H9 (cell line): ENCODE measurements at regions not wholly inside any gene's neighbourhood (a gene's known extent, or its start where the extent isn't known, plus 50 kb on each side); places are given as distances from the start of the nearest gene placed in this dataset.

ENCODE experiments used
- DNase-seq: peaks from one replicate; pipeline ENCODE4 v3.0.0-alpha.2; 2017
- H2AFZ ChIP-seq: one replicate; pipeline ENCODE4 v1.6.1; 2013; ENCODE audit warnings: mild to moderate bottlenecking, low read length, control low read depth, moderate library complexity
- H2AK5ac ChIP-seq: 2 replicates; pipeline ENCODE4 v1.6.1; 2013; ENCODE audit warnings: low read length, control low read depth, mixed read lengths; ENCODE audit not compliant: insufficient read length
- H2BK120ac ChIP-seq: one replicate; pipeline ENCODE4 v1.6.1; 2013; ENCODE audit warnings: low read depth, mild to moderate bottlenecking, low read length, control low read depth, inconsistent platforms; ENCODE audit not compliant: poor library complexity, severe bottlenecking
- H2BK12ac ChIP-seq: 2 replicates; pipeline ENCODE4 v1.6.1; 2013; ENCODE audit warnings: low read length, control low read depth, mixed read lengths, low read depth; ENCODE audit not compliant: insufficient read length
- H2BK15ac ChIP-seq: 2 replicates; pipeline ENCODE4 v1.6.1; 2013; ENCODE audit warnings: low read depth, low read length, control low read depth
- H2BK20ac ChIP-seq: one replicate; pipeline ENCODE4 v1.6.1; 2013; ENCODE audit warnings: low read depth, mild to moderate bottlenecking, low read length, control low read depth, inconsistent platforms; ENCODE audit not compliant: poor library complexity, severe bottlenecking
- H2BK5ac ChIP-seq: 2 replicates; pipeline ENCODE4 v1.6.1; 2013; ENCODE audit warnings: low read length, control low read depth, mixed read lengths; ENCODE audit not compliant: insufficient read length
- H3K14ac ChIP-seq: 2 replicates; pipeline ENCODE4 v1.6.1; 2013; ENCODE audit warnings: low read length, control low read depth; ENCODE audit not compliant: insufficient read depth
- H3K18ac ChIP-seq: 2 replicates; pipeline ENCODE4 v1.6.1; 2013; ENCODE audit warnings: low read depth, mild to moderate bottlenecking, mixed read lengths, low read length, control low read depth; ENCODE audit not compliant: insufficient read length
- H3K23ac ChIP-seq: 2 replicates; pipeline ENCODE4 v1.6.1; 2013; ENCODE audit warnings: low read length, control low read depth, mixed read lengths, low read depth; ENCODE audit not compliant: insufficient read length
- H3K23me2 ChIP-seq: 2 replicates; pipeline ENCODE4 v1.6.1; 2013; ENCODE audit warnings: low read depth, mild to moderate bottlenecking, mixed read lengths, low read length, control low read depth; ENCODE audit not compliant: insufficient read length, poor library complexity, severe bottlenecking
- H3K27ac ChIP-seq: 2 replicates; pipeline ENCODE4 v1.5.1; 2013; ENCODE audit warnings: low read length, control low read depth, mixed read lengths, low read depth; ENCODE audit not compliant: insufficient read length
- H3K27me3 ChIP-seq: 2 replicates; pipeline ENCODE4 v1.6.1; 2013; ENCODE audit warnings: low read length, control low read depth, inconsistent platforms; ENCODE audit not compliant: insufficient read depth
- H3K4ac ChIP-seq: 2 replicates; pipeline ENCODE4 v1.6.1; 2013; ENCODE audit warnings: low read depth, mild to moderate bottlenecking, control low read depth, inconsistent platforms, low read length, moderate library complexity
- H3K4me1 ChIP-seq: 2 replicates; pipeline ENCODE4 v1.6.1; 2013; ENCODE audit warnings: low read length, control low read depth, inconsistent platforms; ENCODE audit not compliant: insufficient read depth
- H3K4me2 ChIP-seq: 2 replicates; pipeline ENCODE4 v1.6.1; 2013; ENCODE audit warnings: low read length, control low read depth, mixed read lengths; ENCODE audit not compliant: insufficient read length, insufficient read depth
- H3K56ac ChIP-seq: 2 replicates; pipeline ENCODE4 v1.6.1; 2013; ENCODE audit warnings: low read depth, mild to moderate bottlenecking, mixed read lengths, low read length, control low read depth; ENCODE audit not compliant: insufficient read length
- H3K79me1 ChIP-seq: 2 replicates; pipeline ENCODE4 v1.6.1; 2013; ENCODE audit warnings: low read depth, mild to moderate bottlenecking, moderate library complexity, low read length, control low read depth, inconsistent platforms; ENCODE audit not compliant: insufficient read depth, poor library complexity, severe bottlenecking
- H3K79me2 ChIP-seq: 2 replicates; pipeline ENCODE4 v1.6.1; 2013; ENCODE audit warnings: low read length, control low read depth, inconsistent platforms; ENCODE audit not compliant: insufficient read depth
- H3K9ac ChIP-seq: 2 replicates; pipeline ENCODE4 v1.6.1; 2013; ENCODE audit warnings: low read length, control low read depth, mixed read lengths; ENCODE audit not compliant: insufficient read length; ENCODE audit errors: extremely low read depth
- H3K9me3 ChIP-seq: one replicate; pipeline ENCODE4 v1.6.1; 2013; ENCODE audit warnings: low read depth, low read length, inconsistent platforms; ENCODE audit not compliant: control insufficient read depth
- H3T11ph ChIP-seq: one replicate; pipeline ENCODE4 v1.6.1; 2013; ENCODE audit warnings: mild to moderate bottlenecking, low read length, control low read depth, inconsistent platforms
- H4K20me1 ChIP-seq: one replicate; pipeline ENCODE4 v1.6.1; 2013; ENCODE audit not compliant: control insufficient read depth, insufficient read length, insufficient read depth
- H4K5ac ChIP-seq: 2 replicates; pipeline ENCODE4 v1.6.1; 2013; ENCODE audit warnings: low read depth, mild to moderate bottlenecking, mixed read lengths, low read length, control low read depth; ENCODE audit not compliant: insufficient read length
- H4K8ac ChIP-seq: replicated peaks from 2 replicates; pipeline ENCODE4 v1.6.1; 2013; ENCODE audit warnings: low read length, control low read depth, mixed read lengths, low read depth; ENCODE audit not compliant: insufficient read length
- H4K91ac ChIP-seq: 2 replicates; pipeline ENCODE4 v1.6.1; 2013; ENCODE audit warnings: low read depth, mild to moderate bottlenecking, moderate library complexity, mixed read lengths, low read length, control low read depth; ENCODE audit not compliant: insufficient read length
- H3K27ac Mint-ChIP-seq, 3 experiments: 2 replicates in 2 of 3; 3 replicates in 1 of 3; pipeline ENCODE4 v1.8.0; 2020 to 2021; ENCODE audit warnings: mixed read lengths in 3 of 3, mild to moderate bottlenecking in 1 of 3, moderate library complexity in 1 of 3
- H3K27me3 Mint-ChIP-seq: 2 replicates; pipeline ENCODE4 v1.8.0; 2021; ENCODE audit warnings: low read depth, mild to moderate bottlenecking, moderate library complexity, mixed read lengths
- H3K36me3 Mint-ChIP-seq, 3 experiments: 2 replicates in 2 of 3; 3 replicates in 1 of 3; pipeline ENCODE4 v1.8.0; 2020 to 2021; ENCODE audit warnings: low read depth in 3 of 3, mixed read lengths in 3 of 3; ENCODE audit not compliant: insufficient read depth in 1 of 3
- H3K4me1 Mint-ChIP-seq, 2 experiments: 2 replicates each; pipeline ENCODE4 v1.8.0; 2020; ENCODE audit warnings: mixed read lengths in 2 of 2
- H3K4me3 Mint-ChIP-seq, 2 experiments: 2 replicates in 1 of 2; 3 replicates in 1 of 2; pipeline ENCODE4 v1.8.0; 2020 to 2021; ENCODE audit warnings: mild to moderate bottlenecking in 2 of 2, mixed read lengths in 2 of 2, moderate library complexity in 1 of 2
- H3K9me3 Mint-ChIP-seq, 2 experiments: 2 replicates in 1 of 2; 3 replicates in 1 of 2; pipeline ENCODE4 v1.8.0; 2020; ENCODE audit warnings: mild to moderate bottlenecking in 2 of 2, mixed read lengths in 2 of 2, moderate library complexity in 1 of 2
- WGBS: extraction: QIAGEN DNeasy Blood & Tissue Kit; methylation state at CpG from one replicate; pipeline ENCODE4 v1.1.7; 2013; ENCODE audit warnings: missing lambda C conversion rate, low lambda C conversion rate, mixed read lengths; ENCODE audit not compliant: insufficient read length; ENCODE audit errors: extremely low coverage; 5-methylcytosine and 5-hydroxymethylcytosine counted together
- TF ChIP-seq, protein P1 (sequence below): fragments of 200-600 bp; sonication (generic); conservative IDR thresholded peaks from 3 replicates; pipeline ENCODE4 v1.8.0; 2021; ENCODE audit warnings: antibody characterized with exemption, mild to moderate bottlenecking

GRCh38 chr10:78781991-78782390, 286.8 kb upstream of the ZMIZ1 start:
- H3K18ac ChIP-seq = no peak overlapping the region
- H4K91ac ChIP-seq = no peak overlapping the region
- H4K5ac ChIP-seq = no peak overlapping the region
- H3K4ac ChIP-seq = no peak overlapping the region
- no peaks in the 10 kb centered on the region for H3K9me3 ChIP-seq
- no peak overlapping the region for H2BK12ac ChIP-seq
- no CpG with 5 or more reads among the region's 6 CpGs for WGBS
- H3K4me1 Mint-ChIP-seq = peaks cover 0 to 7% of the 10 kb centered on the region in 2 experiments; a peak in 3 of 4 replicates
- H4K8ac ChIP-seq = no peak overlapping the region
- H3K27ac Mint-ChIP-seq = no peak overlapping the region
- no peak overlapping the region for H3T11ph ChIP-seq
- no peak overlapping the region for H2BK5ac ChIP-seq
- no peak overlapping the region for H3K4me3 Mint-ChIP-seq
- TF ChIP-seq, protein P1, sequence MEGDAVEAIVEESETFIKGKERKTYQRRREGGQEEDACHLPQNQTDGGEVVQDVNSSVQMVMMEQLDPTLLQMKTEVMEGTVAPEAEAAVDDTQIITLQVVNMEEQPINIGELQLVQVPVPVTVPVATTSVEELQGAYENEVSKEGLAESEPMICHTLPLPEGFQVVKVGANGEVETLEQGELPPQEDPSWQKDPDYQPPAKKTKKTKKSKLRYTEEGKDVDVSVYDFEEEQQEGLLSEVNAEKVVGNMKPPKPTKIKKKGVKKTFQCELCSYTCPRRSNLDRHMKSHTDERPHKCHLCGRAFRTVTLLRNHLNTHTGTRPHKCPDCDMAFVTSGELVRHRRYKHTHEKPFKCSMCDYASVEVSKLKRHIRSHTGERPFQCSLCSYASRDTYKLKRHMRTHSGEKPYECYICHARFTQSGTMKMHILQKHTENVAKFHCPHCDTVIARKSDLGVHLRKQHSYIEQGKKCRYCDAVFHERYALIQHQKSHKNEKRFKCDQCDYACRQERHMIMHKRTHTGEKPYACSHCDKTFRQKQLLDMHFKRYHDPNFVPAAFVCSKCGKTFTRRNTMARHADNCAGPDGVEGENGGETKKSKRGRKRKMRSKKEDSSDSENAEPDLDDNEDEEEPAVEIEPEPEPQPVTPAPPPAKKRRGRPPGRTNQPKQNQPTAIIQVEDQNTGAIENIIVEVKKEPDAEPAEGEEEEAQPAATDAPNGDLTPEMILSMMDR = no peak
- no peak overlapping the region for H2AFZ ChIP-seq
- no peak overlapping the region for H2BK120ac ChIP-seq
- no peaks in the 10 kb centered on the region; a peak in 1 of 7 replicates for H3K36me3 Mint-ChIP-seq
- no peak overlapping the region for H2BK20ac ChIP-seq
- no peak overlapping the region for H2BK15ac ChIP-seq
- peaks cover 17% of the 10 kb centered on the region for H3K27me3 Mint-ChIP-seq
- no peak overlapping the region for H3K56ac ChIP-seq
- no peaks in the 10 kb centered on the region for H3K23me2 ChIP-seq
- H3K9me3 Mint-ChIP-seq = peaks cover 7 to 17% of the 10 kb centered on the region in 2 experiments; a peak in 4 of 5 replicates
- H3K79me1 ChIP-seq = no peaks in the 10 kb centered on the region
- no peaks in the 10 kb centered on the region for H3K27me3 ChIP-seq
- H3K9ac ChIP-seq = no peak overlapping the region
- H3K4me1 ChIP-seq = no peaks in the 10 kb centered on the region
- no peaks in the 10 kb centered on the region for H3K79me2 ChIP-seq
- H2AK5ac ChIP-seq = no peak overlapping the region
- no peak overlapping the region for H3K23ac ChIP-seq
- no peak overlapping the region for H3K27ac ChIP-seq
- H4K20me1 ChIP-seq = no peaks in the 10 kb centered on the region
- H3K4me2 ChIP-seq = no peak overlapping the region
- no peak for DNase-seq
- H3K14ac ChIP-seq = no peak overlapping the region
